ENCODE measurements at regions not wholly inside any gene's neighbourhood (a gene's known extent, or its start where the extent isn't known, plus 50 kb on each side); places are given as distances from the start of the nearest gene placed in this dataset.
A peak's percentile ranks its signal among the peaks of the same experiment; 100 is the strongest.

- DNase-seq = no peak
Observed at GRCh38 chr6:91487696-91488392, 901.0 kb upstream of the MAP3K7 start.

GRCh38 chr6:91486200-91486599 is 899.3 kb upstream of the MAP3K7 start:
- DNase-seq = no peak

DNA sequence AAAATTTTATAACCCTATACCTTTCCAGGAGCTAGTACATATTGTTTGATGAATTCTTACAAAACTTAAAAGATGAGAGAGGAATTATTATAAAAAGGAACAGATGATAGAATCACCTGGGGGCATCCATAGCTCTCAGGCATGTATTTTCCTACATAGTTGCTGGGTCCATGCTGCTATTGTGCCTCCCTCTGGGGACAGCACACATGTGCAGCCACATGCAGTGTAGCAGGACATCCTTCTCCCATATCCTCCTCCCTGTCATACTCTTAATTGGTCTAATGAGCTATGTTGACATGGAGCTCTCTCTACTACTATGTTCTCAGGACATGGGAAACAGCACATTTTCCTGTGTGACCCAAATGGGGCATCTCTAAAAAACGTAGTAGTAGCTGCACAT is 898.2 kb upstream of the MAP3K7 start:
- no peak for DNase-seq

DNA sequence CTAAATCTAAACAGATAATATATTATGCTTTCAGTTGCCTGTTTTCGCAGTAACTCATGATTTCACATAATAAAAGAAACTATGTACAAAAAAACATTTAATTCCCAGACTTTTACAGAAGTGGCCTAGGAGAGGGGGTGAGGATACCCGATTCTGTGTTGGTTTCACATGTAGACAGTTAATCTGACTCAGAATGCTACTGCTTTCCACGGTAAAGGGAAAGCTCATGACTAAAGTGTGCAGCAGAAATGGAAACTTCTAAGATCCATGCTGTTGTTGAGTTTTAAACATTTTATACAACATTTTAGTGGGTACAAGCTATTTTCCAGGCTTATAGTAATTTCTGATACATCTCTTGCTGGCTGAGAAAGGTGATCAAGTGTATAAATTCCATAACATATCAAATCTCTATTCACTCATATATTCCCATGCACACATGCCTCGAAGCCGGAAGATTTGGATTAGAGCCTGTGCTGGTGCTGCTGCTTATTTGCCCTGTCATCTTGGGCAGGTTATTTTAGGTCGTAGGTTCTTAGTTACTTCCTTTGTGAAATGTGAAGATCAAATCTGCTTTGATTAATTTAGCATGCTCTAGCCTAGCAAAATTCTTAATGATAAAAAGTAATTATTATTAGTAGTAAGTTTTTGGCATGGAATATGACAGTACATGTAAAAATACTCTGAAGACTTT is 896.7 kb upstream of the MAP3K7 start:
- DNase-seq = no peak

DNA sequence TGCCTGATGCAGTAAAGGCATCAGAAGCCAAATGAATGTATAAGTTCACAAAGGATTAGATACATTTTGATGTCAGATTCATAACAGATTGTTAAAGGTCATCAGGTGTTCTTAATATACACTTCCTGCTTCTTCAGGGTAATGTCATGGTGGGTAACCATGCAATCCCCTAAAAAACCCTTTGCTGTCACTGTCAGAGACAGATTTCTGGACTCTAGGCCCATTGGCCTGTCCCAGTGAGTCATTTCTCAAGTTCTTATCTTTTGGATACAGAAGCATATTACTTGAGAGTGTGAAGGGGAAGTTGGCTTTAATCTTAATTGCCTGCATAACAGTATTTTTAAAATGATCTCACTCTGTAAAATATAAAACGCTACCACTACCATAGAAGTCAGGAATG is 895.6 kb upstream of the MAP3K7 start:
- DNase-seq = no peak

GRCh38 chr6:91480402-91480801 is 893.5 kb upstream of the MAP3K7 start:
- DNase-seq = peak; percentile 45

DNA sequence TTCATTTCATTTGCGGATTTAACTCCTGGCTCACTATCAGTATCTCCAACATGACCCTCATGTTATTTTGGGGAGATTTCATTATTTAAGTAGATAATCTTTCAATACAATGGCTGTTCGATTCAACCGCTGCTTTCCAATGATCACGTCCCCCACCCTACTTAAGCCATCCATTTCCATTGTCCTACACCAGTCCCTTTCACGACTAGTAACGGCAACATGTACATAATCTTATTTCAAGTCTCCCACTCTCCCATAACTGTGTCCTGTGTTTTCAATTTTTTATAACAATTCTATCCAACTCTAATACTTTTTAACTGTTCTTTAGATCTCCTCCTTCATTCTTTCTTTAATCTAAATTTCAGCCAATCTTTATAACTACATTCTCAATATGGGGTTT is 890.8 kb upstream of the MAP3K7 start:
- no peak for DNase-seq

DNA sequence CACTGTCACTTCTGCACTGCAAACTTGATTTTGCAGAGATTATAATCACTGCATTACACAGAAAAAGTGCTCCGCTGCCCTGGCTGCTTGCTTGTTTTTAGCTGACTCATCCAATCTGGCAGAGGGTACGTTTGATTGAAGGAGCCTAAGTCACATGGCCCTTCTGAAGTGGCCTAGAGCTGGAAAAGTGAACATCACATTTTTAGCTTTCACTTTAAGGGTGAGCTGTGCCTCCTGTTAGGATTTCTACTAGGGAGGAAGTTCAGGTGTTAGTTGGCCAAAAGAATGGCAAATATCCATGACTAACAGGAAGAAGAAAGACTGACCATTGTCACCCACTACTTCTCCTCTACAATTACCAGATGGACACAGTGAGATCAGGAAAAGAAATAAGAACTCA is 889.1 kb upstream of the MAP3K7 start:
- no peak for DNase-seq

DNA sequence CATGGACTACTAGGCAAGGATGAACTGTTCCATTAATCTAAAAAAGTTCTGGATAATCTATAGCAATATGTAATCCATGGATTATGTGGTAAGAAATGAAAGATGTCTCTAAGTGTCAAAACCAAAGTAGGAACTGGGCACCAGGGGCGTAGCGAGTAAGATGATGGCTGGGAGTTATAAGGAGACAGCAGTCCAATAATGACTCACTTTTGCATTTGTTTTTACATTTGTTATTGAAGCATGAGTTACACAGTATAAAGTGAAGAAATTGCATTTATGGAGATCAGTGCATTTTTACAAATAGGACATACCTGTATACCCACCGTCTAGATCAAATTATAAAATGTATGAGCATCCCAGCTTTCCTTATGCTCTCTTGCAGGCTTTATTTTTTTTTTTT is 878.5 kb upstream of the MAP3K7 start:
- DNase-seq = no peak

DNA sequence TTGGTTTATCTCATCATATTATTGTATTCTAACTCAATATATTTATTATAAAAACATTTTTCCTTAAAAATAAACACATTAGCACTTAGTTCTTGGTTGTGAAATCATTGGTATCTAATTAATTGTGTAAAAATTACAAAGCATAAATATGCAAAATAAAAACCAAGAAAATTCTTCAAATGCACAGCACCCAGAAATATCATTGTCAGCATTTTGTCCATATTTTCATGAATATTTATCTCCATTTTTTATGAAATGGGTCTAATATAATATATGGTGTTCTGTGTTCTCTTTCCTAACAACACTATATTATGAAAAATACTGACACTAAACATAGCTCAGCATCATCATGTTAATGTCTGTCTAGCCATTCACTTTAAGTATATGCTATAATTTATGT is 877.8 kb upstream of the MAP3K7 start:
- no peak for DNase-seq

GRCh38 chr6:91464201-91464600 is 877.3 kb upstream of the MAP3K7 start:
- DNase-seq = no peak

- no peak for DNase-seq
Observed at GRCh38 chr6:91462241-91462640, 875.4 kb upstream of the MAP3K7 start.

- no peak for DNase-seq
Observed at GRCh38 chr6:91453224-91453878, 866.5 kb upstream of the MAP3K7 start.

- DNase-seq = no peak
Observed at GRCh38 chr6:91449539-91449938, 862.7 kb upstream of the MAP3K7 start.

DNA sequence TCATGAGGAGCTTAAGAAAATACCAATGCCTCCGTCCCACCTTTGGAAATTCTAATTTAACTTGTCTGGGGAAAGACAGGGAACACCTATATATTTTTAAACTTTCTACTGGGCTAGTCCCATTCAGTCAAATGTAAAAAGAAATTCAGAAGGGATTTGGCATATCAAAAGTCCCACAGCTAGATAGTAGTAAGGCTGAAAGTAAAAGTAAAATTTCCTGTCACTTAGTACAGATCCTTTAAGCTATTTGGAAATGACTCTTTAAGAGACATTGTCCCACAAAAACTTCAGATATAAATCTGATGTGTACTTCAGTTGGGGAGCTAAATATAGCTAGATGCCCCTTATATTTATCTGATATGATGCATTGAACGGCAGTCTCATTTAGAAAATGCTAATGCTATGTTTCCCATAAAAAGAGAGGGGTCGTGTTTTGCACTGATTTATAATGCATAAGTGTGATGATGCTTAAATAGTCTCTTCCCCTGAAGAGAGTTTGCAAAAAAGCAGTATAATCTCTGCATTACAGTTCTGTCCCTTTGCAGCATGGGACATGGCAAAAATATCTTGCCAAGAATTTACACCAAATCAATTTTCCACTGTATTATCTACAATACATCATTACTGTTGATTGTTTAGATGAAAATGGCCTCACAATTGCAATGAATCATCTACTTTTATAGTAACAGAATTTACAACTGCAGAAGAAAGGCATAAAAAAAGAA is 860.8 kb upstream of the MAP3K7 start:
- DNase-seq = no peak

DNA sequence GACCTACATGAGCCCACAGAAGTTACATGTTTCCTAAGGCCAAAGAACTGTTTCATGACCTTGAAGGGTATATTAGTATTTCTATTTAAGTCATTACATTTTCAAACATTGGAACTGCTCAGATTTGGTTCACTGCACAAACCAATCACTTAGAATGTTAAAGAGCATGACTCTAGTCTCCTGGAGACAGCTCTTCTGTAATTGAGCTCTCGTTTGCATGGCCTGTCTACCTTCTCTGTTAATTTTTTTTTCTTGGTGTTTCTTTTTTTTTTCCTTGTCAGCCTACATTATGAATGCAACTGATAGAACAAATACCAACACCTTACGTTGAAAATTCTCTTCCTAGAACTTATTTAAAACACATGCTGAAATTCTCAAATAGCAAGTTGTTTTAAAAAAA is 860.2 kb upstream of the MAP3K7 start:
- DNase-seq = no peak

- DNase-seq = no peak
Observed at GRCh38 chr6:91443405-91443804, 856.5 kb upstream of the MAP3K7 start.

DNA sequence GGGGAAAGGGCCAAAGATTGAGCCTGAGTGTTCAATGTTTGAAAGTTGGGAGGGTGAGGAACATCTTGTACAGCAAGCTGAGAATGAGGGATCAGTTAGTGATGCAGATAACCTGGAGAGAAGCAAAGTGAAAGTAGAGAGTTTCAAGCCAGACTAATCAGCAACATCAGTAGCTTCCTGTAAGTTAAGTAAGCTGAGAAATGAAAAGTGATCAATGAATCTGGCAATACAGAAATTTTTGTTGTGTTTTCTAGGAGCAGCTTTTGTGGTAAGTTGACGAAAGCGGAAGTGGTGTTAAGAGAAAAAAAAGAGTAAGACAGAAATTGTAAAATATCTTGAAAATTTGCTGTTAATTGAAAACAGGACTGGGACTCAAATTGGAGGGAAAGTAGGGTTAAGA is 855.5 kb upstream of the MAP3K7 start:
- DNase-seq = no peak

- DNase-seq = no peak
Observed at GRCh38 chr6:91438570-91438969, 851.7 kb upstream of the MAP3K7 start.

DNA sequence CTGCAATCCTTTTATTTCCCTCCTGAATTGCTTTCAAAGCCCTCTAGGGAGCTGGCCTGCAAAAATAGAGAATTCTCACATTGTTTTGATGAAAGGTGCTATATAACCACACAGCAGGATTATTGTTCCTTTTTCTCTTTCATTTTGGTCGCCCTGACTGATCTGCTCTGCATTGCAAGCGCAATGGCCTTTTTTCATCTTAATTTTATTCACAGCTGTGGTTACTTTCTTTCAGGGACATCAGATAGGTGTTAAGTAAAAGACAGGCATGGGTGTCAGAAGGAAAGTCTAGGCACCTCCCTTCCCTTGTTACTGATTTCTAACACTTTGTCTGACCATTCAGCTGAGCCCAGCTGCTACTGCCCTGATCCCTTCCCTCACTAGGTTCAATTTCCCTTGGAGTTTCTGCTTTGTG is 850.5 kb upstream of the MAP3K7 start:
- peak; percentile 5 for DNase-seq

DNA sequence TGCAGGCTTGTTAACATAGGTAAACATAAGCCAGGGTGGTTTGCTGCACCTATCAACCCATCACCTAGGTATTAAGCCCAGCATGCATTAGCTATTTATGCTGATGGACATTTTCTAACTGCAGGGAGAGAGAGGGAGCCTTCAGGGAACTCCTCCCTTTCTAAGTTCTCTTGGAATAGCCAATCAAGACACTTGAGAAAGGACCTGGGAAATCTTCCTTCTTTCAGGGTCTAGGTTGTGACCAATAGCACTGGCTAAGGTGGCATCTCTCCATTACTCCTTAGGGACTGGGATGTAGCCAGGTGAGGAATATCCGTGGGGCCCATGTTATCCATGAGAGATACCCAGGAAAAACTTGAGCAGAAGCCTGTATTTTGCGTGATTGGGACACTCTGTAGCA is 849.6 kb upstream of the MAP3K7 start:
- DNase-seq = no peak

- no peak for DNase-seq
Observed at GRCh38 chr6:91435630-91436029, 848.8 kb upstream of the MAP3K7 start.

DNA sequence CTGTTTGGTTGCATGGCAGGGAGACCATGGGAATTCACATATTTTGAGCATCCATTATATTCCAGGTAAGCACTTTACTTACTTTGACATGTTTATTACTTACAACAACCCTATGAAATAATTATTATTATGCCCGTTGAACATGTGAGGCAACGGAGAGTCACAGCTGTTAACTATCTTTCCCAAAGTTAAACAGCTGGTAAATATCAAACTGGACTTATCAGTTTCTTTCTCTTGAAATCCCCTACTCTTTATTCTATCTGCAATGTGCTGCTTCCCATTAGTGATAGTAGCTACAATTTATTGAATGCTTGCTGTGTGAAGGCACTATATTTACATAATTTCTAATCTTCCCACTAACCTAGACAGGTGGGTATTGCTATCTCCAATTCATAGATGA is 847.7 kb upstream of the MAP3K7 start:
- no peak for DNase-seq

All from NCI-H146 (cell line).